D721Med (cell line): ENCODE measurements at regions not wholly inside any gene's neighbourhood (a gene's known extent, or its start where the extent isn't known, plus 50 kb on each side); places are given as distances from the start of the nearest gene placed in this dataset.
A peak's percentile ranks its signal among the peaks of the same experiment; 100 is the strongest.

Experiments
- DNase-seq: peaks from one replicate; pipeline ENCODE4 v3.0.0; 2011; ENCODE audit warnings: low spot score; ENCODE audit not compliant: insufficient read length
- FAIRE-seq: peaks from 2 replicates; lab custom pipeline; 2011; peaks lifted over from hg19 to GRCh38; lab: Jason Lieb, UNC
- TF ChIP-seq, protein P1 (sequence below): IDR thresholded peaks from 2 replicates; pipeline ENCODE4 v1.5.1; 2012; ENCODE audit warnings: mild to moderate bottlenecking, control low read depth; ENCODE audit not compliant: insufficient read depth; ENCODE audit errors: missing control alignments

DNA sequence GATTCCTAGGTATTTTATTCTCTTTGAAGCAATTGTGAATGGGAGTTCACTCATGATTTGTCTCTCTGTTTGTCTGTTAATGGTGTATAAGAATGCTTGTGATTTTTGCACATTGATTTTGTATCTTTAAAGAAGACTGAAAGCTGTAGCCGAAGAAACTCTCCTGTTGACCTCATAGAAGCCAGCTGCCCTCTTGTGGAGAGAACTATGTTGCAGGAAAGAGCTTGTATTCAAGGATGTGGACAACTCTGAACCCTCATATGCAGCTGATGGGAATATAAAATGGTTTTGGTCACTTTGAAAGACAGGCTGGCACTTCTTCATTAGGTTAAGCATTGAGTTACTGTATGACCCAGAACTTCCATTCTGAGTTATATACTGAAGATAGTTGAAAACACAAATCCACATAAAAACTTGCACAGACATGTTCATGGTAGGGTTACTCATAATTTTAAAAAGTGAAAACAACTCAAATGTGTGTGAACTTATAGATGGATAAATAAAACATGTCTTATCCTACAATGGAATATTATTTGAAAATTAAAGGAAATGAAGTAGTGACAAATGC lies 65.8 kb upstream of the SLITRK6 start:
- DNase-seq (no peak), FAIRE-seq (no peak)
- TF ChIP-seq, protein P1, sequence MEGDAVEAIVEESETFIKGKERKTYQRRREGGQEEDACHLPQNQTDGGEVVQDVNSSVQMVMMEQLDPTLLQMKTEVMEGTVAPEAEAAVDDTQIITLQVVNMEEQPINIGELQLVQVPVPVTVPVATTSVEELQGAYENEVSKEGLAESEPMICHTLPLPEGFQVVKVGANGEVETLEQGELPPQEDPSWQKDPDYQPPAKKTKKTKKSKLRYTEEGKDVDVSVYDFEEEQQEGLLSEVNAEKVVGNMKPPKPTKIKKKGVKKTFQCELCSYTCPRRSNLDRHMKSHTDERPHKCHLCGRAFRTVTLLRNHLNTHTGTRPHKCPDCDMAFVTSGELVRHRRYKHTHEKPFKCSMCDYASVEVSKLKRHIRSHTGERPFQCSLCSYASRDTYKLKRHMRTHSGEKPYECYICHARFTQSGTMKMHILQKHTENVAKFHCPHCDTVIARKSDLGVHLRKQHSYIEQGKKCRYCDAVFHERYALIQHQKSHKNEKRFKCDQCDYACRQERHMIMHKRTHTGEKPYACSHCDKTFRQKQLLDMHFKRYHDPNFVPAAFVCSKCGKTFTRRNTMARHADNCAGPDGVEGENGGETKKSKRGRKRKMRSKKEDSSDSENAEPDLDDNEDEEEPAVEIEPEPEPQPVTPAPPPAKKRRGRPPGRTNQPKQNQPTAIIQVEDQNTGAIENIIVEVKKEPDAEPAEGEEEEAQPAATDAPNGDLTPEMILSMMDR: peak; percentile 38

DNA sequence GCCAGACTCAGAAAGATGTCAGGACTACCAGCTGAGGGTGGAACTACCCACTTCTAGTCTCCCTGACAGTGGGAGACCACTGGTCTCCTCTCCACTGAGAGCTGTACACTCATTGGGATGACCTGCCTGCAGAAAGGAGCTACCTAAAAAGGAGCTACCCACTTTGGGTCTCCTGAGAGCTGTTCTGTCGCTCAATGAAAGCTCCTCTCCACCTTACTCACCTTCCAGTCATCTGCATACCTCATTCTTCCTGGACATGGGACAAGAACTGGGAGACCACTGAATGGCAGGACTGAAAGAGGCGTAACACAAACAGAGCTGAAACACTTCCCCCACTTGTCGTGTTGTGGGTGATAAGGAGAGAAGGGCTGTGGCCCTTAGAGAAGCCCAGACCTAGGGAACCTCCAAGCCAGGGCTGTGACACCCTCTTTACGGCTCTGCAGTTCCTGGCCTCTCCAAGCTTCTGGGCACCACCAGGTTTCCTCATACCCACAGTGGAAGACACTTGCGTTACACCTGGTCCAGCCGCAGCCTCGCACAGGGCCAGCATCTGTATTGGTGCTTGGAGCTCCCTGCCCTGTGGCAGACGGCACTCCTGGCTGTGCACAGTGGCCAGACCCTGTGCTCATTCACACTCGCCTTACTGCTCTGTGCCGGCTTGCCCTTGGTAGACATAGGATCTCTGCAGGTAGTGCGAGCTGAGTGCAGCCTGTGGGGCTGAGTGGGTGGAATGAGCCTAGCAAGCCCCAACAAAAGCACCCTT lies 54.9 kb upstream of the SLITRK6 start:
- DNase-seq: no peak
- FAIRE-seq: no peak
- TF ChIP-seq, protein P1: no peak

DNA sequence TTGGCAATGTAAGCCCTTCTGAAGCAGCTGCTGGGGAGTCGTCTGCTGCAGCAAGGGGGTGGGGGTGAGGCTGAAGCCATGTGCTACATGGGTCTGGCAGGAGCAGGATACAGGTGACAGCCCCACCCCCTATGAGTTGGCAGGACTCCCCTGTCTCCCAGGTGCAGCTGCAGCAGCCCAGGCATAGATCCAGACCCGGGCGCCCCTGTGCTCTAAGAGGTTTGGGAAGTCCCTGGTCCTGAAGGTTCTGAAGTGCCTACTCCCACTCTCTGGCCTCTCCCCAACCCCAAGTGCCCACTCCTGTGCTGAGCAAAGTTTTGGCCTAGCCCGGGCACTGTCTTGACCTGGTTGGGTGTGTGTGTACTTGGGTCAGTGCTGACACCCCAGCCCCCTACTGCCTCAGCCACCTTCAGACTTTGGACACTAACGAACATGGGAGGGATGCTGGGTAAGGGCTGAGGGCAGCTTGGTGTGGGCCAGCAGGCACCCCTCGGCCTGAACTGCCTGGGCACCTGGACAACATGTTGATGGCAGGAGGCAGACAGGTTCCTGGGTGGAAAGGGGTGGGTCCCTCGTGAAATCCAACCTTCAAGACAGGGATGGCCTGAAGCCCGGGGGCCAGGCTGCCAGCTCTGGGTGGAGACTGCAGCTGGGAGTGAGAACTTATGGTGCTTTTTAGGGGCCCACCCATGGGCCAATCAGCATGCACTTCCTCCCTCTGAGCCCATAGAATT lies 54.1 kb upstream of the SLITRK6 start:
- no peak for DNase-seq
- TF ChIP-seq, protein P1: no peak
- FAIRE-seq: no peak
